Right atrium auricular region (tissue), 2 donors: ENCODE measurements at regions not wholly inside any gene's neighbourhood (a gene's known extent, or its start where the extent isn't known, plus 50 kb on each side); places are given as distances from the start of the nearest gene placed in this dataset.

ENCODE experiments used
- DNase-seq: peaks from one replicate; pipeline ENCODE4 v3.0.0-alpha.2; 2019; ENCODE audit warnings: low spot score
- H3K27ac ChIP-seq, 2 donors: fragments of 200-600 bp; sonication (generic); 1 replicate in 1 of 2; 2 replicates in 1 of 2; pipeline ENCODE4 v1.5.1; 2016 to 2019
- H3K27me3 ChIP-seq, 2 donors: fragments of 200-600 bp; sonication (generic); one replicate each; pipeline versions ENCODE4 v1.5.1 to v1.6.0; 2017 to 2019
- H3K36me3 ChIP-seq: fragments of 200-600 bp; sonication (generic); one replicate; pipeline ENCODE4 v1.5.1; 2016
- H3K4me1 ChIP-seq, 2 donors: fragments of 200-600 bp; sonication (generic); one replicate each; pipeline versions ENCODE4 v1.5.1 to v1.6.0; 2017 to 2019
- H3K4me3 ChIP-seq, 2 donors: fragments of 200-600 bp; sonication (generic); 1 replicate in 1 of 2; 2 replicates in 1 of 2; pipeline ENCODE4 v1.5.1; 2017 to 2019; ENCODE audit warnings: mild to moderate bottlenecking in 1 of 2, moderate library complexity in 1 of 2
- H3K9me3 ChIP-seq, 2 donors: fragments of 200-600 bp; sonication (generic); one replicate each; pipeline ENCODE4 v1.5.1; 2019
- CTCF ChIP-seq, 2 donors: fragments of 200-600 bp; sonication (generic); IDR thresholded peaks; one replicate each; pipeline ENCODE4 v1.5.1; 2019; ENCODE audit warnings: antibody characterized with exemption in 2 of 2

- Histone ChIP-seq H3K4me1 (peaks cover 0 to 9% of the 10 kb centered on the region in 2 donors), H3K27me3 (no peaks in the 10 kb centered on the region), H3K27ac (no peak overlapping the region), H3K9me3 (no peaks in the 10 kb centered on the region), H3K36me3 (no peaks in the 10 kb centered on the region), H3K4me3 (no peak overlapping the region)
- no peak for DNase-seq
- TF ChIP-seq CTCF (IDR thresholded peaks at IDR 0.05), result no peak
Measured at GRCh38 chr15:69896606-69897005, 201.1 kb downstream of the TLE3 start.

- Histone ChIP-seq H3K9me3 (no peaks in the 10 kb centered on the region), H3K36me3 (no peaks in the 10 kb centered on the region), H3K27me3 (no peaks in the 10 kb centered on the region), H3K4me1 (peaks cover 0 to 9% of the 10 kb centered on the region in 2 donors), H3K4me3 (no peak overlapping the region), H3K27ac (no peak overlapping the region)
- DNase-seq, result no peak
- TF ChIP-seq CTCF (IDR thresholded peaks at IDR 0.05), result no peak
Measured at GRCh38 chr15:69897061-69897460, 200.7 kb downstream of the TLE3 start.

- no peak overlapping the region for H3K27ac ChIP-seq
- no peaks in the 10 kb centered on the region for H3K9me3 ChIP-seq
- DNase-seq, result peak; percentile 80
- no peak for TF ChIP-seq CTCF (IDR thresholded peaks at IDR 0.05)
- no peaks in the 10 kb centered on the region for H3K27me3 ChIP-seq
- H3K4me1 ChIP-seq, result peaks cover 0 to 9% of the 10 kb centered on the region in 2 donors
- no peaks in the 10 kb centered on the region for H3K36me3 ChIP-seq
- no peak overlapping the region for H3K4me3 ChIP-seq
Measured at GRCh38 chr15:69897471-69898237, 200.1 kb downstream of the TLE3 start.

- H3K27me3 ChIP-seq, result no peaks in the 10 kb centered on the region
- no peak overlapping the region for H3K27ac ChIP-seq
- no peak overlapping the region for H3K4me3 ChIP-seq
- no peak for TF ChIP-seq CTCF (IDR thresholded peaks at IDR 0.05)
- no peak for DNase-seq
- no peaks in the 10 kb centered on the region for H3K9me3 ChIP-seq
- H3K36me3 ChIP-seq, result no peaks in the 10 kb centered on the region
- H3K4me1 ChIP-seq, result peaks cover 0 to 9% of the 10 kb centered on the region in 2 donors
Measured at GRCh38 chr15:69898243-69898642, 199.5 kb downstream of the TLE3 start.

GRCh38 chr15:69902414-69903062 lies 195.2 kb downstream of the TLE3 start:
- no peak for DNase-seq
- TF ChIP-seq CTCF (IDR thresholded peaks at IDR 0.05), result no peak
- Histone ChIP-seq H3K4me1 (no peaks in the 10 kb centered on the region), H3K36me3 (no peaks in the 10 kb centered on the region), H3K4me3 (no peak overlapping the region), H3K9me3 (no peaks in the 10 kb centered on the region), H3K27me3 (no peaks in the 10 kb centered on the region), H3K27ac (no peak overlapping the region)
